MM.1S (cell line): ENCODE measurements at regions not wholly inside any gene's neighbourhood (a gene's known extent, or its start where the extent isn't known, plus 50 kb on each side); places are given as distances from the start of the nearest gene placed in this dataset.

Experiments
- CTCF ChIP-seq: fragments of 300-600 bp; sonication (generic); IDR thresholded peaks from 2 replicates; pipeline ENCODE4 v1.5.1; 2016; ENCODE audit warnings: antibody characterized with exemption, low read length, mixed read lengths
- EZH2 ChIP-seq: fragments of 300-600 bp; sonication (generic); optimal IDR thresholded peaks from 2 replicates; pipeline ENCODE3; 2017; ENCODE audit warnings: low read depth, mild to moderate bottlenecking, antibody characterized with exemption, low read length, mixed read lengths
- EZH2phosphoT487 ChIP-seq: fragments of 300-600 bp; sonication (generic); IDR thresholded peaks from 2 replicates; pipeline ENCODE4 v1.6.1; 2018; ENCODE audit warnings: antibody characterized with exemption, low read length

GRCh38 chr3:197445896-197446699, 109.7 kb downstream of the BDH1 start:
- TF ChIP-seq CTCF (no peak), EZH2phosphoT487 (no peak), EZH2 (no peak)
